Testis (tissue), 2 donors: ENCODE measurements at regions not wholly inside any gene's neighbourhood (a gene's known extent, or its start where the extent isn't known, plus 50 kb on each side); places are given as distances from the start of the nearest gene placed in this dataset.

Experiments
- POLR2A ChIP-seq: fragments of 450-650 bp; IDR thresholded peaks from one replicate; pipeline ENCODE4 v1.6.1; 2017; ENCODE audit warnings: antibody characterized with exemption, mild to moderate bottlenecking, moderate library complexity
- TF ChIP-seq, protein P1 (sequence below), 3 experiments: fragments of 450-650 bp in 2 of 3; fragments of 200-600 bp in 1 of 3; sonication (generic) in 1 of 3; IDR thresholded peaks; one replicate each; pipeline ENCODE4 v1.5.1; 2016 to 2019; ENCODE audit warnings: antibody characterized with exemption in 3 of 3, mild to moderate bottlenecking in 2 of 3, moderate library complexity in 1 of 3

DNA sequence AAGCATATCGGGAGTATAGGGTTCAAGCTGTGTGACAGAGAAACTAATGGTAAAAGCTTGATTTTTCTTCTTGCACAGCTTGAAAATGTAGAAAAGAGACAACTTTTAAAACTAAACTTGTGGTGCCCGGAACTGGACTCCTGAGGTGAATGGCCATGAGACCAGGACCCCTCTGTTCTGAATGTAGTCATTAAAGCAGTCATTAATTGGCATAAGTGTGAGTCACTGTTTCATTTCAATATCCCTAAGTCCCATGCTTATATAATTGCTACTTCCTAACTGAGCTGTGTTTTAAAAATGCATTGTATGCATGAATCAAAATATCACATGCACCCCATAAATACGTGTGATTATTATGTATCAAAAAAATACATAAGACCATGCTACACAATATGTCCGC, 463.1 kb upstream of the DYNLRB2 start:
- TF ChIP-seq, protein P1, sequence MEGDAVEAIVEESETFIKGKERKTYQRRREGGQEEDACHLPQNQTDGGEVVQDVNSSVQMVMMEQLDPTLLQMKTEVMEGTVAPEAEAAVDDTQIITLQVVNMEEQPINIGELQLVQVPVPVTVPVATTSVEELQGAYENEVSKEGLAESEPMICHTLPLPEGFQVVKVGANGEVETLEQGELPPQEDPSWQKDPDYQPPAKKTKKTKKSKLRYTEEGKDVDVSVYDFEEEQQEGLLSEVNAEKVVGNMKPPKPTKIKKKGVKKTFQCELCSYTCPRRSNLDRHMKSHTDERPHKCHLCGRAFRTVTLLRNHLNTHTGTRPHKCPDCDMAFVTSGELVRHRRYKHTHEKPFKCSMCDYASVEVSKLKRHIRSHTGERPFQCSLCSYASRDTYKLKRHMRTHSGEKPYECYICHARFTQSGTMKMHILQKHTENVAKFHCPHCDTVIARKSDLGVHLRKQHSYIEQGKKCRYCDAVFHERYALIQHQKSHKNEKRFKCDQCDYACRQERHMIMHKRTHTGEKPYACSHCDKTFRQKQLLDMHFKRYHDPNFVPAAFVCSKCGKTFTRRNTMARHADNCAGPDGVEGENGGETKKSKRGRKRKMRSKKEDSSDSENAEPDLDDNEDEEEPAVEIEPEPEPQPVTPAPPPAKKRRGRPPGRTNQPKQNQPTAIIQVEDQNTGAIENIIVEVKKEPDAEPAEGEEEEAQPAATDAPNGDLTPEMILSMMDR (IDR thresholded peaks at IDR 0.05), result no peak
- TF ChIP-seq POLR2A, result no peak
